ENCODE measurements at regions not wholly inside any gene's neighbourhood (a gene's known extent, or its start where the extent isn't known, plus 50 kb on each side); places are given as distances from the start of the nearest gene placed in this dataset.
"Not testable (repeated sequence)": the region's sequence is repeated elsewhere in the genome, so short reads cannot be mapped to it uniquely, and the experiment has no call there.

- not testable (repeated sequence) for DNase-seq
Measured at GRCh38 chr2:87439617-87440204, 308.2 kb upstream of the PLGLB2 start.

DNA sequence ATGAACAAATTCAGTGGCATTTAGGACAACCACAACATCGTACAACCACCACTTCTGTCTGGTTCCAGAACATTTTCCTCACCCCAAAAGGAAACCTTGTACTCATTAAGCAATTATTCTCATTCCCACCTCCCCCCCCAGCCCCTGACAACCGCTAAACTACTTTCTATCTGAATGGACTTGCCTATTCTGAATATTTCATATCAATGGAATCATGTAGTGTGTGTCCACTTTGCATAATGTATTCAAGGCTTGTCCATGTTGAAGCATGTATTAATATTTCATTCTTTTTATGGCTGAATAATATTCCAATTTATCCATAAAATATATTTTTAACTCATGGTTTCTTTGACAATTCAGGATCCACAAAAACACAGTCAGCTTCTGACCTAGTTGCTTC is 307.2 kb upstream of the PLGLB2 start:
- not testable (repeated sequence) for DNase-seq

- DNase-seq: not testable (repeated sequence)
Measured at GRCh38 chr2:87441375-87441774, 306.5 kb upstream of the PLGLB2 start.

GRCh38 chr2:87442983-87443577 is 304.8 kb upstream of the PLGLB2 start:
- peak; percentile 64 for DNase-seq

DNA sequence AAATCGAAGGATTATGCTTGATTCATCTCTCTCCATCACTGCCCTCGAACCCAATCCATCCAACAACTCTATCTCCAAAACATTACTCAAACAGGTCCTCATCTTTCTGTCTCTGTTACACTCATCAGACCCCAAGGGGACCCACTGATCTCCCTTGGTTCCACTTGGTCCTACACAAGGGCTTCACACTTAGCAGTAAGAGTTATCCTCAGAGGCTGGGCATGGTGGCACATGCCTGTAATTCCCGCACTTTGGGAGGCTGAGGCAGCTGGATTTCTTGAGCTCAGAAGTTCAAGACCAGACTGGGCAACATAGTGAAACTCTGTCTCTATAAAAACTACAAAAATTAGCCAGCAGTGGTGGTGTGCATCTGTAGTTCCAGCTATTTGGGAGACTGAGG is 302.9 kb upstream of the PLGLB2 start:
- not testable (repeated sequence) for DNase-seq

- not testable (repeated sequence) for DNase-seq
Measured at GRCh38 chr2:87445613-87446312, 302.1 kb upstream of the PLGLB2 start.

GRCh38 chr2:87446313-87446696 is 301.6 kb upstream of the PLGLB2 start:
- DNase-seq: not testable (repeated sequence)

GRCh38 chr2:87449462-87449980 is 298.4 kb upstream of the PLGLB2 start:
- not testable (repeated sequence) for DNase-seq

GRCh38 chr2:87452193-87452592 is 295.7 kb upstream of the PLGLB2 start:
- not testable (repeated sequence) for DNase-seq

GRCh38 chr2:87452861-87453260 is 295.0 kb upstream of the PLGLB2 start:
- not testable (repeated sequence) for DNase-seq

- not testable (repeated sequence) for DNase-seq
Measured at GRCh38 chr2:87453965-87454364, 293.9 kb upstream of the PLGLB2 start.

DNA sequence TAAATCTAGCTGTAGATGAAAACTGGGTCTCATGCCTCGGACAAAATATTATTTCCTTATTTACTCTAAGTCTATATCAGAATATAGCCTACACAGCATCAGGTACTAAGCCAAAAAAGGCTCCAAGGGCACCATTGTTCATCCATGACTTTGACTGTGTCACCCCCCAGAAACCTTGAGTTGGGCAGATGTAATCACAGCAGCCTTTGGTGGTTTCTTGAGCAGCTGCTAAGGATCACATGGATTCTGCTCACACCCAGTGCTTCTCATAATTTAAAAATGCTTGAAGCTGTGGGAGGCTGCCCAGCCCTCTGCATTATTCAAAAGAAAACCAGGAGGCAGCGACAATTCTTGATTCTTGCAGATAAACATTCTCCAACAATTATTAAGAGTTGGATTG is 293.5 kb upstream of the PLGLB2 start:
- not testable (repeated sequence) for DNase-seq

DNA sequence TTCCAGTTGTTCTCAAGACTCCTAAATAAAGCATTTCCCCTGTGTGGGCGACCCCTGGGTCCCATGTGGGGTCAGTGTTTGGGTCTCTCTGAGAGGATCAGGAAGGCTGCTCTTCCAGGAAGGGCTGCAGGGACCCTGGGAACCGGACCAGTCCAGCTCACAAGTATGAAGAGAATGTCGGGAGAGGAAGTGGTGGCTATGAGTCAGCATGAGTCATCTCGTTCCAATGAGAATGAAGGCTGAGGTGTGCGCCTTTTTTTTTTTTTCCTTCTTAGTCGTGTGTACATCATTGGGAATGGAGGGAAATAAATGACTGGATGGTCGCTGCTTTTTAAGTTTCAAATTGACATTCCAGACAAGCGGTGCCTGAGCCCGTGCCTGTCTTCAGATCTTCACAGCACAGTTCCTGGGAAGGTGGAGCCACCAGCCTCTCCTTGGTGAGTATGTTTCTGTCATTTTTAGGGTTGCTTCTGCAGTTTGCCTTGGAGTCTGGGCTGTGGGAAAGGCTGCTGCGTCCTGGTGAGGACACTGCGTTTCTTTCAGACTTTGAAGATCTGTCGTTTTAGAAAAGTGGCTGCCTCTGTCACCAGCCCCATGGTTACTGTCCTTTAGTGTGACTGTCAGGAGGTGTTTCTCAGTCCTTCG is 292.6 kb upstream of the PLGLB2 start:
- not testable (repeated sequence) for DNase-seq

DNA sequence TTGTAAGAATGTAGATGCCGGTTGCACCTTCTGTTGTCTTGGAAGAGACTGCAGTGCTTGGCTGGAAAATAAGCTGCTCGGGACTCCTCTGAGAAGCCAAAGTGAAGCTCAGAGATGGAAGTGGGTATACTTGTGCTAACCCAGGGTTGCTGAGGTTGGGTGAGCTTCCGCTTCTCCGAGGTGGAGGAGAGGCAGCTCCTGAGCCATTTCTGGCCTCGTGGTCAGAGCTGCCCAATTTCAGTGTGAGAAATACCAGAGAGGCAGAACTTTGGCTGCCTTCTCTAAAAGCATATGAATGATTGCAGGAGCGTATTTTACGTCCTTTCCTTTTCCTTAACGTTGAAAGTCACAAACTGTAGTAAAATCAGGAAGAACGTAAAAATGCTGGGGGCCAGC is 292.0 kb upstream of the PLGLB2 start:
- peak; percentile 34 for DNase-seq

DNA sequence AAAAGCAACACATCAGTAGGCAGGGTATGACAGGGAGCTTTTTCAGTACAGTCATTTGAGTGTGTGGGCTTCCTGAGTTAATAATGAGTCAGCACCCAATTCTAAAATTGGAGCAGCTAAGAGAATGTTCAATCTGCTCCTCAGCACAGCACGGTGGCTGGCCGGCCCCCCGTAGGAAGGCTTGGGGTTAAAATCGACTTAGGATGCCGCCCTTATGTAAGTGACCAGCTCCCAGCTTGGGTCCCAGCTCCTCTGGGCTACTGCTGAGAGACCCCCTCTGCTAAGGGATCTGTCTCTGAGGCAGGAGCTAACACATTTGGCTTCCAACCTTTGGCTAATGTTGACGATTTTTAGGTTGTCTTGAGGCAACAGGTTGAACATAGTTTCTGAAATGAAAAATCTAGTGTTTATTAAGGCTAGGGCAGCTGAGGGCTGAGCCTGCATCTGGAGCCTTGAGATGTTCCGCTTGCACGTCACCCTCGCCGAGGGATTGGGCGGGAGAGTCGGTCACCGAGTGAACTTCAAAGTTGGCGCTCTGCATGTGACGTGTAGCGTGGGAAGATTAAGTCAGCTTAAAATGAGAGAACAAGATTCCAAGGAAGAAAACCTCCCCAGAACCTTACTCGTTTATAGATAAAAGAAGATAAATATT is 291.3 kb upstream of the PLGLB2 start:
- DNase-seq: peak; percentile 29

GRCh38 chr2:87457129-87457499 is 290.8 kb upstream of the PLGLB2 start:
- not testable (repeated sequence) for DNase-seq

DNA sequence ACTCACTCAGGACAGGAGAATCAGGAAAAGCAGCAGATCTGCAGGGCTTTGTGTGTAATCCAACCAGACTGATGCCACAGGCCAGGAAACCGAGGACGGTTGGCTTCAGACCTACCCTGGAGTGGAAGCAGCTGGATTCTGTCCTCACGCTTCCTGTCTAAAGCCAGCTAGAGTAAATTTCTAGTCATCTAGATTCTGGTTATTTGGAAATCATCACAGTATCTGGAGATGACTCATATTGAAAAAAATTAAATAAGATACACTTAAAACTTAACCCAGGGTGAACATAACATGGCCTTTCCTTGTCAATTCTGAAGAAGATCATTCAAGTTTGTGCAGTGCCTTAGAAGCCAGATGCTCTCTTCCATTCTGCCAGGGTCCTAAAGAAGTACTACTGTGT is 288.9 kb upstream of the PLGLB2 start:
- not testable (repeated sequence) for DNase-seq

DNA sequence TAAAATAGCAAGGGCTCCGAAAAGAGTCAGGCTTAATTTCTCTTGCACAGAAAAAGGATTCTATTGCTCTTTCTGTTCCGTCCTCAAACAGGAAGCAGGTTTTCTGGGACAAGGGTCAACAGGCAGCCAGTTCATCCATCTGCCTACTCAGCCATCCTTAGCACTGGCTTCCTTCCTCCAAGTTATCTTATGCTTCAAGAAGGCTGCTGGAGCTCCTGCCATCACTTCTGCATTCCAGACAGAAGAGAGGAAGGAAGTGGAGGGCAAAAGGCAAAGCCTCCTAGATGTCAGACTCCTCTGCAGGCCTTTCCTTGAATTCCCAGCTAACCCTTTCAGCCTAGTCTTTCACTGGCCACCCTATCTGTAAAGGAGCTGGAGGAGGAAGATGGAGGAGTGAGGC is 287.8 kb upstream of the PLGLB2 start:
- not testable (repeated sequence) for DNase-seq

GRCh38 chr2:87460662-87461061 is 287.2 kb upstream of the PLGLB2 start:
- not testable (repeated sequence) for DNase-seq

- DNase-seq: not testable (repeated sequence)
Measured at GRCh38 chr2:87461671-87462070, 286.2 kb upstream of the PLGLB2 start.

GRCh38 chr2:87464219-87464618 is 283.7 kb upstream of the PLGLB2 start:
- not testable (repeated sequence) for DNase-seq

DNA sequence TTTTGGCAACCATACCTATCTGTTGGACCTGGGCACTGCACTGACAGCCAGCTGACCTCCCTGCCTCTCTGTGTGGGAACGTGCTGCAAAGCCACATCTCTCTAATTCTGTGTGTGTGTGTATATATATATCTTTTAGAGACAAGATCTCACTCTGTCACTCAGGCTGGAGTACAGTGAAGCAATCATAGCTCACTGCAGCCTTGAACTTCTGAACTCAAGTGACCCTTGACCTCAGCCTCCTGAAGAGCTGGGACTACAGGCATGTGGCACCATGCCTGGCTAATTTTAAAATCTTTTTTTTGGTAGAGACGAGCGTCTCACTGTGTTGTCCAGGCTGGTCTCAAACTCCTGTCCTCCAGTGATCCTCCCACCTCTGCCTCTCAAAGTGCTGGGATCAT is 282.2 kb upstream of the PLGLB2 start:
- not testable (repeated sequence) for DNase-seq

DNA sequence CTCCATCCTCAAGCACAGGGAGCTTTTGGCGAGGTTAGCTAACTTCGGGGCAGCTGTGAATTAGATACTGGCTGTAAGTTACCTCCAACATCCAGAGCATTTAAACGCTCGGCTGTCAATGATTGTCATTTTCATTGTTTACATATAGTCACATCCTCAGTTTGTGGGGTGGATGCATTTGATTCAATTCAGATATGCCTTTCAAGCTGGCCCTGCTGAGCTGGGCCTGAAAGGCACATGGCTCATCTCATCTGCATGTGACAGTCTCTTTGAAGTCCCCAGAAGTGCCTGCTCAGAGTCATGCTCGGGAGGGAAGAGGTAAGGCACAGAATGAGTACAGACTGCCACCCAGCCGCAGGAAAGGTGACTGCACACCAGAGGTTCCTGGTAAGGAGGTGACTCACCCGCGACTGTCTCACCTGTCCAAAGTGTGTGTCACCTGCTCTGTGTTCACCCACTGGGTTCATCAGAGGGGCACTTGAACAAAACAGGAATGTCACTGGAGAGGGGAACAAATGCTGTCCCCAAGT is 281.2 kb upstream of the PLGLB2 start:
- DNase-seq: peak; percentile 87
